GM19193 (cell line): ENCODE measurements at regions not wholly inside any gene's neighbourhood (a gene's known extent, or its start where the extent isn't known, plus 50 kb on each side); places are given as distances from the start of the nearest gene placed in this dataset.

Experiments used
- POLR2A ChIP-seq: IDR thresholded peaks from 4 replicates; pipeline ENCODE4 v1.6.1; 2011; ENCODE audit not compliant: insufficient read depth, insufficient read length; ENCODE audit errors: extremely low read depth

GRCh38 chr6:28585335-28585734 is 59.7 kb downstream of the GPX5 start:
- no peak for TF ChIP-seq POLR2A

GRCh38 chr6:28586324-28586723 is 60.6 kb downstream of the GPX5 start:
- no peak for TF ChIP-seq POLR2A

- peak; percentile 66 for TF ChIP-seq POLR2A
Measured at GRCh38 chr6:28586962-28587745, 61.5 kb downstream of the GPX5 start.

GRCh38 chr6:28587746-28588075 is 62.0 kb downstream of the GPX5 start:
- no peak for TF ChIP-seq POLR2A

- TF ChIP-seq POLR2A: no peak
Measured at GRCh38 chr6:28588666-28589065, 63.0 kb downstream of the GPX5 start.

- TF ChIP-seq POLR2A: no peak
Measured at GRCh38 chr6:28589234-28589956, 63.7 kb downstream of the GPX5 start.

- no peak for TF ChIP-seq POLR2A
Measured at GRCh38 chr6:28589957-28590349, 64.3 kb downstream of the GPX5 start.

- no peak for TF ChIP-seq POLR2A
Measured at GRCh38 chr6:28597217-28597835, 71.6 kb downstream of the GPX5 start.

- no peak for TF ChIP-seq POLR2A
Measured at GRCh38 chr6:28597924-28598722, 72.4 kb downstream of the GPX5 start.

- no peak for TF ChIP-seq POLR2A
Measured at GRCh38 chr6:28598757-28599686, 73.3 kb downstream of the GPX5 start.

GRCh38 chr6:28600245-28600644 is 74.6 kb downstream of the GPX5 start:
- TF ChIP-seq POLR2A: no peak

- no peak for TF ChIP-seq POLR2A
Measured at GRCh38 chr6:28603891-28604290, 78.2 kb downstream of the GPX5 start.

GRCh38 chr6:28606424-28607391 is 81.0 kb downstream of the GPX5 start:
- TF ChIP-seq POLR2A: no peak
